ENCODE measurements at regions not wholly inside any gene's neighbourhood (a gene's known extent, or its start where the extent isn't known, plus 50 kb on each side); places are given as distances from the start of the nearest gene placed in this dataset.
A peak's percentile ranks its signal among the peaks of the same experiment; 100 is the strongest.
"Not testable (repeated sequence)": the region's sequence is repeated elsewhere in the genome, so short reads cannot be mapped to it uniquely, and the experiment has no call there.

GRCh38 chr2:238618494-238619283 is 192.0 kb downstream of the ASB1 start:
- peak in 3 of 5 experiments; percentile 22 to 37 (median 30) for TF ChIP-seq CTCF (IDR thresholded peaks at IDR 0.05 in 4 of 5, conservative IDR thresholded peaks at IDR 0.05 in 1 of 5)
- not testable (repeated sequence) for TF ChIP-seq POLR2A (IDR thresholded peaks at IDR 0.05)
